ENCODE measurements at regions not wholly inside any gene's neighbourhood (a gene's known extent, or its start where the extent isn't known, plus 50 kb on each side); places are given as distances from the start of the nearest gene placed in this dataset.

DNA sequence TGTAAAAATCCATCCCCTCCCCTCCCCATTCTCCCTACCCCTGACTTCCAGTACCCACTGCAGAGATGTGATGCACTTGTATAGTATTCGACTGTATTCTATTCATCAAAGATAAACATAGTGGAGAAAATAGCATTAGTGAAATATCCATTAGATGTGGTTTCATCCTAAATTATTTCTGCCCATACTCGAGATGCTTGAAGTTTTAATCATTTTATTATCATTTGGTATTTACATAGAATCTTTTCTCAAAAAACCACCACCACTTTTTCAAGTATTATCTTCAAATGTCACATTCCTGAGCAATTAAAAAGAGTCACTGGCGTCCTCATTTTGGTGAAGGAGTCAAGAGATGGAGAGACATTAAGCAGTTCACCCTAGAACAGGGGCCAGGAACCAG is 181.9 kb downstream of the HAO1 start:
- Histone ChIP-seq H3K79me2 (ENCODE audit: insufficient read depth, low read length) (no peaks in the 10 kb centered on the region), H3K27ac (ENCODE audit: low read length) (no peak overlapping the region), H2AFZ (ENCODE audit: low read depth, low read length) (no peak overlapping the region), H3K4me2 (ENCODE audit: insufficient read depth, low read length) (no peak overlapping the region), H3K36me3 (ENCODE audit: insufficient read depth, low read length) (no peaks in the 10 kb centered on the region), H4K20me1 (ENCODE audit: insufficient read depth, low read length) (no peaks in the 10 kb centered on the region), H3K4me3 (ENCODE audit: low read depth in 1 of 2, low read length in 2 of 2) (no peak overlapping the region), H3K9me3 (ENCODE audit: insufficient read depth, low read length, severe bottlenecking) (no peaks in the 10 kb centered on the region), H3K27me3 (ENCODE audit: insufficient read depth, low read length, poor library complexity) (no peaks in the 10 kb centered on the region), H3K9ac (ENCODE audit: low read depth, low read length) (no peak overlapping the region), H3K4me1 (ENCODE audit: insufficient read depth, low read length) (no peaks in the 10 kb centered on the region)
- ATAC-seq (ENCODE audit: insufficient read depth, low read depth): no peak
- TF ChIP-seq, protein P1, sequence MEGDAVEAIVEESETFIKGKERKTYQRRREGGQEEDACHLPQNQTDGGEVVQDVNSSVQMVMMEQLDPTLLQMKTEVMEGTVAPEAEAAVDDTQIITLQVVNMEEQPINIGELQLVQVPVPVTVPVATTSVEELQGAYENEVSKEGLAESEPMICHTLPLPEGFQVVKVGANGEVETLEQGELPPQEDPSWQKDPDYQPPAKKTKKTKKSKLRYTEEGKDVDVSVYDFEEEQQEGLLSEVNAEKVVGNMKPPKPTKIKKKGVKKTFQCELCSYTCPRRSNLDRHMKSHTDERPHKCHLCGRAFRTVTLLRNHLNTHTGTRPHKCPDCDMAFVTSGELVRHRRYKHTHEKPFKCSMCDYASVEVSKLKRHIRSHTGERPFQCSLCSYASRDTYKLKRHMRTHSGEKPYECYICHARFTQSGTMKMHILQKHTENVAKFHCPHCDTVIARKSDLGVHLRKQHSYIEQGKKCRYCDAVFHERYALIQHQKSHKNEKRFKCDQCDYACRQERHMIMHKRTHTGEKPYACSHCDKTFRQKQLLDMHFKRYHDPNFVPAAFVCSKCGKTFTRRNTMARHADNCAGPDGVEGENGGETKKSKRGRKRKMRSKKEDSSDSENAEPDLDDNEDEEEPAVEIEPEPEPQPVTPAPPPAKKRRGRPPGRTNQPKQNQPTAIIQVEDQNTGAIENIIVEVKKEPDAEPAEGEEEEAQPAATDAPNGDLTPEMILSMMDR (IDR thresholded peaks at IDR 0.05; ENCODE audit: borderline replicate concordance, extremely low read depth, low read length, poor library complexity, severe bottlenecking): no peak
- TF ChIP-seq EZH2 (IDR thresholded peaks at IDR 0.05; ENCODE audit: borderline replicate concordance, low read depth, low read length, severe bottlenecking): no peak
- DNase-seq: no peak

- Histone ChIP-seq H3K4me3 (ENCODE audit: low read depth in 1 of 2, low read length in 2 of 2) (no peak overlapping the region), H3K27me3 (ENCODE audit: insufficient read depth, low read length, poor library complexity) (peaks cover 4% of the 10 kb centered on the region), H3K4me1 (ENCODE audit: insufficient read depth, low read length) (no peaks in the 10 kb centered on the region), H3K79me2 (ENCODE audit: insufficient read depth, low read length) (no peaks in the 10 kb centered on the region), H3K4me2 (ENCODE audit: insufficient read depth, low read length) (no peak overlapping the region), H3K9ac (ENCODE audit: low read depth, low read length) (no peak overlapping the region), H3K36me3 (ENCODE audit: insufficient read depth, low read length) (no peaks in the 10 kb centered on the region), H3K9me3 (ENCODE audit: insufficient read depth, low read length, severe bottlenecking) (no peaks in the 10 kb centered on the region), H4K20me1 (ENCODE audit: insufficient read depth, low read length) (no peaks in the 10 kb centered on the region), H3K27ac (ENCODE audit: low read length) (no peak overlapping the region), H2AFZ (ENCODE audit: low read depth, low read length) (no peak overlapping the region)
- TF ChIP-seq, protein P1 (IDR thresholded peaks at IDR 0.05; ENCODE audit: borderline replicate concordance, extremely low read depth, low read length, poor library complexity, severe bottlenecking): no peak
- no peak for TF ChIP-seq EZH2 (IDR thresholded peaks at IDR 0.05; ENCODE audit: borderline replicate concordance, low read depth, low read length, severe bottlenecking)
- DNase-seq (no peak), ATAC-seq (ENCODE audit: insufficient read depth, low read depth) (no peak)
Observed at GRCh38 chr20:7760247-7761031, 179.8 kb downstream of the HAO1 start.

- Histone ChIP-seq H3K4me3 (ENCODE audit: low read depth in 1 of 2, low read length in 2 of 2) (no peak overlapping the region), H3K4me1 (ENCODE audit: insufficient read depth, low read length) (no peaks in the 10 kb centered on the region), H2AFZ (ENCODE audit: low read depth, low read length) (no peak overlapping the region), H3K27me3 (ENCODE audit: insufficient read depth, low read length, poor library complexity) (peaks cover 4% of the 10 kb centered on the region), H3K36me3 (ENCODE audit: insufficient read depth, low read length) (no peaks in the 10 kb centered on the region), H4K20me1 (ENCODE audit: insufficient read depth, low read length) (no peaks in the 10 kb centered on the region), H3K9ac (ENCODE audit: low read depth, low read length) (no peak overlapping the region), H3K9me3 (ENCODE audit: insufficient read depth, low read length, severe bottlenecking) (no peaks in the 10 kb centered on the region), H3K4me2 (ENCODE audit: insufficient read depth, low read length) (no peak overlapping the region), H3K27ac (ENCODE audit: low read length) (no peak overlapping the region), H3K79me2 (ENCODE audit: insufficient read depth, low read length) (no peaks in the 10 kb centered on the region)
- no peak for ATAC-seq (ENCODE audit: insufficient read depth, low read depth)
- no peak for TF ChIP-seq EZH2 (IDR thresholded peaks at IDR 0.05; ENCODE audit: borderline replicate concordance, low read depth, low read length, severe bottlenecking)
- TF ChIP-seq, protein P1 (IDR thresholded peaks at IDR 0.05; ENCODE audit: borderline replicate concordance, extremely low read depth, low read length, poor library complexity, severe bottlenecking): no peak
- no peak for DNase-seq
Observed at GRCh38 chr20:7765221-7765620, 175.0 kb downstream of the HAO1 start.

All from DND-41 (cell line).